NCI-H748 (cell line): ENCODE measurements at regions not wholly inside any gene's neighbourhood (a gene's known extent, or its start where the extent isn't known, plus 50 kb on each side); places are given as distances from the start of the nearest gene placed in this dataset.
A peak's percentile ranks its signal among the peaks of the same experiment; 100 is the strongest.

Experiments
- DNase-seq: peaks from one replicate; lab custom pipeline; 2025; ENCODE audit not compliant: unreplicated experiment; lab: John Stamatoyannopoulos, UW

GRCh38 chr1:232452117-232452516, 177.8 kb downstream of the SIPA1L2 start:
- no peak for DNase-seq

DNA sequence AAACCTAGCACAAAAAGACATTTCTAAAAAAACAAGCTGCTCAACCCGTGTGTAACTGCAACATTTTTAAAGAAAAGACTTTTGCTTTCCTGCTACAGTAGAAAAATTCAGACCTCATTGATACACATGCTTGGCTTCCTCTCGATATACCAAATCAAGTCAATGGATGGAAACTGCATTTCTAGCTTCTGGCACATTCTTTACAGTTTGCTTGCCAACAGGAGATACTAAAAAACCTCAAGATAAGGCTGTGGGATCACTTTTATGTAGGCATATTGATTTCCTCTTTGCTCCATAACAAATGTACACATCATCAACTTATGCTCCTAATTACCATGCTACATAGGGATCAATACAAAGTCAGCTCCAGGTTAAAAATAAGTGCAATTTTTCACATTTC, 178.4 kb downstream of the SIPA1L2 start:
- no peak for DNase-seq

DNA sequence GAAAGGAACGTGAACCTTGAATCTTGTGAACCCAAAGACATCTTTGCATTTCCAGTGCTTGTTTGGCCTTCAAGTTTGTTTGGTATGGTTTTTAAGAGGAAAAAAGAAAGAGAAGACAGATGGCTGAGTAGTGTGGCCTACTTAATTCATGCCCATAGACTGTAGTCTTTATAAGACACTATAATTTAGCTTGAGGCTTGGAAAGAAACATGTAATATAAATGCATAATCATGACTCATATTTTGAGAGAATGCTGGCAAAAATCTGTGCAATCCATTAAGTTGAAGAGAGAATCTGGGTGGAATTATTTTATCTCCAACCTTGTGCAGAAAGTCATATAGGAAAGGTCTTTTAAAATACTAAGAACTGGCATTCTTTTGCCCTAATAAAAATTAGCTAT, 179.3 kb downstream of the SIPA1L2 start:
- no peak for DNase-seq

GRCh38 chr1:232447125-232447524, 182.8 kb downstream of the SIPA1L2 start:
- DNase-seq = no peak

GRCh38 chr1:232445361-232446106, 184.4 kb downstream of the SIPA1L2 start:
- no peak for DNase-seq

GRCh38 chr1:232443372-232443771, 186.6 kb downstream of the SIPA1L2 start:
- no peak for DNase-seq

GRCh38 chr1:232441036-232441411, 188.9 kb downstream of the SIPA1L2 start:
- DNase-seq = no peak

GRCh38 chr1:232440325-232441035, 189.5 kb downstream of the SIPA1L2 start:
- no peak for DNase-seq

DNA sequence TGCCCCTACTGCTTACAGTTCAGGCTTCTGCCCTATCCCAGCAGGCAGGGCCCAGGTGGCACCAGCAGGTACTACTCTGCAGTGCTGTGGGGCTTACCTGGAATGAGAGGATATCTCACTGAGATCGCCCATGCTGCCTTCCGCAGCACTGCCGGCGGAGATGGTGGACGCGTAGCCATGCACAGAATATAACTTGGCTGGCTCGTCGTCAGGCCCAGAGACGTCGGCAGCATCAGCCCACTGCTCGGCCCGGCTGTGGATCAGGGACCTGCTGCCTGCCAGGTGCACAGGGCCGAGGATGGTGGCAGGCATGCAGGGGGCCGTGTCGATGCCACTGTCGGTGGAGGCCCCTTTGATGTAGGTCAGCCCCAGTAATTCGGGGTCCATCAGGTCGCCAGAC, 190.9 kb downstream of the SIPA1L2 start:
- DNase-seq = no peak

GRCh38 chr1:232438476-232438875, 191.5 kb downstream of the SIPA1L2 start:
- peak; percentile 49 for DNase-seq

DNA sequence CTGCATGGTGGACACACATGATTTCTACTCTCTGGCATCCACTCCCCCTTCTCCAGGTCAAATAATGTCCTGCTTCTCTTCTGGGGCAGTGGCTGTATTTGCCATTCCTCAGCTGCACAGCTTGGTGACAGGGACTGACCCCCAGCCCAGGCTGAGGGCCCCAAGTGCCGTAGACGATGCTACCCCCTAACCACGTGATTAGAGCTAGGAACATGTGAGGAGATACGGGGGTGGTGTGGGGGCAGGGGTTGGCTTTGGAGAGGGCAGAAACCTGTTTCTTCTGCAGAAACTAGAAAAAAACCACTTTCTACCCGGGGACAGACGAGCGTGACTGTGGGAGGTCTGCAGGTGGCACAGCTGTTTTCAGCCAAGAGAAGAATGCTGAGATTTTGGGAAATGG, 192.4 kb downstream of the SIPA1L2 start:
- DNase-seq = no peak

DNA sequence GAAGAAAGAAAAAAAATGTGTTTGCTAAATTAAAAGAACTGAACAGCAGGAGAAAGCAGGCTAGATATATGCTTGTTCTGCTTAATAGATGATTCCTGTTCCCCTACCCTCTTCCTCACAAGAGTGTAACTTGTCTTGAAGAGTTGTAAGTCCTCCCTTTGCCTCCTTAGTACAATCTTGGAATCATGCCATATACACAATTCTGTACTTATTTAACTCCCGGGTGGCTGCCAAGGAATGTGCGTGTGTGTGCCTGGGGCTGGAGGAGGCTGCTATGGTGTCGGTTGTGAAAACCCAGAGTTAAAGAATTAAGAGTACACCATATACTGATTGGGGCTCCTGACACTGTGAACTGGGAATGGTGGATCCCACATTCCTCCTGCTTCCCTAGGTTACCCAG, 194.2 kb downstream of the SIPA1L2 start:
- DNase-seq = no peak

- peak; percentile 44 for DNase-seq
Measured at GRCh38 chr1:232432313-232432712, 197.6 kb downstream of the SIPA1L2 start.

DNA sequence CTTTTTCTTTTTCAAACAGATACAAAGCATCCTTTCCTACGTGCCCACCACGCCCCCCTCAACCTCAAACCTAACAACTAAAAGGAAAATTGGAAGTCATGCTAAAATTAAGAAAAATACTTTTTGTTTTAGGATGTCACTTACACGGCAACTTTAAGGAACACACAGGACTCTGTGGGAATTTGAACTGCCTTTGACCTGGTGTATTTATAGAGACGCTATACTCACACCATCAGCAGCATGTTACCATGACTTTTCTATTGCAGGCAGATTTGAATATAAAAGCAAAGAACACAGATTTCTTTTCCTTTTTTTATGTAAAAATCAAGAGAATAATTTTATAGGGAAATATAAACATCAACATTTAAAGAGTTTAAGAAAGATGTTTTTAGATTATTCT, 198.2 kb downstream of the SIPA1L2 start:
- DNase-seq = no peak

- no peak for DNase-seq
Measured at GRCh38 chr1:232431326-232431725, 198.6 kb downstream of the SIPA1L2 start.

DNA sequence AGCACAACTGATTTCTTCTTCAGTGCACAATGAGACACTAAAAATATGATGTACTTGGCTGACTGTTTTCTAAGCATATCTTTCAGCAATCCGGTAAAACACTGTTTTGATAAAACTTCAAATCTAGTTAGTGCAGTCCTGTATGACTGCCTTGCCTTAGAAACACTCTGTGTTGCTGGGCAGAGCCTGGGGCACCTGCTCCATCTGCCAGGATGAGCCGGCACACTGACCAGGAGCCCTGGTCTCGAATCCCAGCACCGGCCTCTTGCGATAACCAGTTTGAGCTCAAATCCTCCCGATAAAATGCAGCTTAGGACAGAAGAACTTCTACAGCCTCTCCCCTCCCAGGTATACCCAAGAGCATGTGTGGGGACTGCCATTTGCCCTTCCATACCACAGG, 199.5 kb downstream of the SIPA1L2 start:
- no peak for DNase-seq

- peak; percentile 68 for DNase-seq
Measured at GRCh38 chr1:232428786-232429530, 201.0 kb downstream of the SIPA1L2 start.

DNA sequence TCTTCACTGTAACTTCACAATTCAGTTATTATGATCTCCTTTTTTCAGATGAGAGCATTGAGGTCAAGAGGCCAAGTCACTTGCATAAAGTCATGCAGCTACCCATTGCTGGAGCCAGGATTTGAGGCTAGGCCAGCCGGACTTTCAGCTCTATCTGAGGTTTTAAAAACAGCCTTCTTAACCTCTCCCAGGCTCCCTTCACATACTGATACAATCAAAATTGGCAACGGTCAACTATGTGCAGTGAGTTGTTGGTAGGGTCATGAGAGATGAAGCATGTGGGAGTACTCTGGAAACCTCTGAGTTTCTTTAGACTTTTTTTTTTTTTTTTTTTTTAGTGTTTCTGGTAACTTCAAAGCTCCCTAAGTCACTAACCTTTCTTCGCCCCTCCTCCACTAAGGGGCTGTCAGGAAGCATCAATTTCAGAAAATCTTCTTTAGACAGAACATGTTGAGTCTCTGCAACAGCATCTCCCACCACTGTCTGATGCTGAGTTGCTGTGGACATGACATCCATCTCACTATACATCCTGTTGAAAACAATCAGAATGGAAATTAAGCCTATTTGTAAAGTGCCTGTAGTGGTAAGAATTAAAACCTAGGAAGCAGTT, 201.8 kb downstream of the SIPA1L2 start:
- DNase-seq = no peak

DNA sequence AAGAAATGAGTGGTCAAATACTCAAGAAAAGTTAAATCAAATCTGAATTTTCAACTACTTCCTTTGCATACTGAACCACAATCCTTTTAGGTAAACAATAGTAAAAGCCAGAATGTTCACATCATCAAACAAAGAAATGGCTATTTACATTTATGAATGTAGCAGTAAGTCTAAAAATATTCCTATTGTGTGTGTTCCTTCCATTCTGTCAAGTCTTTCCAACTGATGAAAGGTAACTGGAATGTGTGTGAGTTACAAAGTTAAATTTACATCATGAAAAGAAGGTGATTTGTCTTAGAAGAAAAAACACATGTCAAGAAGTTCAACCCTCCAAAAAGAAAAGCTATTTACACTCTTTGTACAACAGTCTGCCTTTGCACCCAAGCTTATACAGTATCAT, 203.1 kb downstream of the SIPA1L2 start:
- DNase-seq = no peak

GRCh38 chr1:232425421-232425820, 204.5 kb downstream of the SIPA1L2 start:
- no peak for DNase-seq

DNA sequence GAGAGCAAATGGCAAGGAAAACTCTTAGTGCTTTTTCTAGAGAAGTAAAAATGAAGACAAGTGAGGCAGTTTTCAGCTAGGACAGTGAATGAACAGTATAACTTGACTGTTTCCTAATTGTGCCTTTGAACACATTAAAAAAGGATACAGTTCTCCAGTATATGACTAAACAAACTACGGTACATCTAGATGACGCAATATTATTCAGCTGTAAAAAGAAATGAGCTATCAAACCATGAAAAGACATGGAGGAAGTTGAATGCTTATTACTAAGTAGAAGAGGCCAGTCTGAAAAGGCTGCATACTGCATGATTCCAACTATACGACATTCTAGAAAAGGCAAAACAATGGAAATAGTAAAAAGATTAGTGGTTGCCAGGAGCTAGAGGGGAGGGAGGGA, 206.3 kb downstream of the SIPA1L2 start:
- no peak for DNase-seq

GRCh38 chr1:232422898-232423297, 207.0 kb downstream of the SIPA1L2 start:
- DNase-seq = no peak
